SKM-1 (cell line): ENCODE measurements at regions not wholly inside any gene's neighbourhood (a gene's known extent, or its start where the extent isn't known, plus 50 kb on each side); places are given as distances from the start of the nearest gene placed in this dataset.

Source experiments
- DNase-seq: peaks from one replicate; lab custom pipeline; 2025; ENCODE audit not compliant: unreplicated experiment; lab: John Stamatoyannopoulos, UW

- no peak for DNase-seq
These were observed 249.4 kb upstream of the SLCO3A1 start for GRCh38 chr15:91604122-91604521.

- DNase-seq: no peak
These were observed 247.9 kb upstream of the SLCO3A1 start for GRCh38 chr15:91605576-91605975.

GRCh38 chr15:91609231-91609630 is 244.3 kb upstream of the SLCO3A1 start:
- DNase-seq: no peak

- no peak for DNase-seq
These were observed 243.5 kb upstream of the SLCO3A1 start for GRCh38 chr15:91609966-91610365.

GRCh38 chr15:91611561-91612323 is 241.8 kb upstream of the SLCO3A1 start:
- DNase-seq: no peak

- DNase-seq: no peak
These were observed 233.3 kb upstream of the SLCO3A1 start for GRCh38 chr15:91620229-91620628.

GRCh38 chr15:91622235-91622634 is 231.3 kb upstream of the SLCO3A1 start:
- no peak for DNase-seq

- DNase-seq: no peak
These were observed 230.7 kb upstream of the SLCO3A1 start for GRCh38 chr15:91622711-91623342.

- no peak for DNase-seq
These were observed 229.0 kb upstream of the SLCO3A1 start for GRCh38 chr15:91624353-91624968.

GRCh38 chr15:91625506-91625905 is 228.0 kb upstream of the SLCO3A1 start:
- DNase-seq: no peak

GRCh38 chr15:91627473-91628278 is 225.8 kb upstream of the SLCO3A1 start:
- DNase-seq: no peak

GRCh38 chr15:91630090-91630489 is 223.4 kb upstream of the SLCO3A1 start:
- DNase-seq: no peak

GRCh38 chr15:91632176-91632575 is 221.3 kb upstream of the SLCO3A1 start:
- DNase-seq: no peak

GRCh38 chr15:91632981-91633380 is 220.5 kb upstream of the SLCO3A1 start:
- no peak for DNase-seq

- DNase-seq: no peak
These were observed 219.3 kb upstream of the SLCO3A1 start for GRCh38 chr15:91634179-91634578.

- no peak for DNase-seq
These were observed 218.4 kb upstream of the SLCO3A1 start for GRCh38 chr15:91635080-91635479.

- DNase-seq: no peak
These were observed 217.9 kb upstream of the SLCO3A1 start for GRCh38 chr15:91635641-91636040.

GRCh38 chr15:91649016-91649415 is 204.5 kb upstream of the SLCO3A1 start:
- DNase-seq: no peak

- no peak for DNase-seq
These were observed 203.6 kb upstream of the SLCO3A1 start for GRCh38 chr15:91649831-91650321.

- DNase-seq: no peak
These were observed 202.3 kb upstream of the SLCO3A1 start for GRCh38 chr15:91651251-91651650.

- peak; percentile 12 for DNase-seq
These were observed 200.8 kb upstream of the SLCO3A1 start for GRCh38 chr15:91652610-91653207.
